Transverse colon (tissue), 4 donors: ENCODE measurements at regions not wholly inside any gene's neighbourhood (a gene's known extent, or its start where the extent isn't known, plus 50 kb on each side); places are given as distances from the start of the nearest gene placed in this dataset.
"Not testable (repeated sequence)": the region's sequence is repeated elsewhere in the genome, so short reads cannot be mapped to it uniquely, and the experiment has no call there.

ENCODE experiments used
- DNase-seq: peaks from one replicate; pipeline ENCODE4 v3.0.0-alpha.2; 2019
- H3K27ac ChIP-seq, 4 donors: fragments of 200-600 bp; sonication (generic); 2 replicates each; pipeline ENCODE4 v1.5.1; 2016 to 2018; ENCODE audit warnings: inconsistent platforms in 4 of 4
- H3K27me3 ChIP-seq: fragments of 200-600 bp; sonication (generic); 2 replicates; pipeline ENCODE4 v1.5.1; 2017; ENCODE audit warnings: inconsistent platforms
- H3K36me3 ChIP-seq, 4 donors: fragments of 200-600 bp; sonication (generic); 2 replicates each; pipeline ENCODE4 v1.5.1; 2017 to 2019; ENCODE audit warnings: inconsistent platforms in 4 of 4
- H3K4me1 ChIP-seq, 4 donors: fragments of 200-600 bp; sonication (generic); 2 replicates each; pipeline ENCODE4 v1.5.1; 2017 to 2020; ENCODE audit warnings: inconsistent platforms in 4 of 4
- H3K4me3 ChIP-seq, 4 donors: fragments of 200-600 bp; sonication (generic); 1 replicate in 1 of 4; 2 replicates in 3 of 4; pipeline versions ENCODE4 v1.5.1 to v1.6.1; 2017 to 2019; ENCODE audit warnings: inconsistent platforms in 4 of 4
- H3K9me3 ChIP-seq, 2 donors: fragments of 200-600 bp; sonication (generic); 2 replicates each; pipeline ENCODE4 v1.5.1; 2017 to 2019; ENCODE audit warnings: inconsistent platforms in 2 of 2
- EP300 ChIP-seq: sonication (generic); formaldehyde crosslinking; IDR thresholded peaks from one replicate; pipeline ENCODE4 v1.6.1; 2017; ENCODE audit warnings: antibody characterized with exemption, low read depth
- POLR2A ChIP-seq: fragments of 450-650 bp; IDR thresholded peaks from one replicate; pipeline ENCODE4 v1.6.1; 2016; ENCODE audit warnings: antibody characterized with exemption, mild to moderate bottlenecking, moderate library complexity
- POLR2AphosphoS5 ChIP-seq, 3 donors: sonication (generic); formaldehyde crosslinking; IDR thresholded peaks; one replicate each; pipeline ENCODE4 v1.6.1; 2016; ENCODE audit warnings: antibody characterized with exemption in 3 of 3
- WGBS, 2 donors: methylation state at CpG; one replicate each; pipeline ENCODE4 v1.1.5; 2018; ENCODE audit warnings: low coverage in 1 of 2; 5-methylcytosine and 5-hydroxymethylcytosine counted together
- in situ Hi-C, 4 donors: fragments of 200-750 bp; cut with MboI; loops; one replicate each; pipeline versions ENCODE4 v1.15.0 to v1.15.1; 2017; ENCODE audit warnings: low sequenced_read_pairs in 3 of 4, low pct_ligation_motif_present in 1 of 4, low pct_unique_long_range_greater_than_20kb in 1 of 4
- intact Hi-C: fragments of 100-400 bp; cut with DNase I; formaldehyde crosslinking; loops from one replicate; pipeline ENCODE4 v1.15.1; 2023; ENCODE audit warnings: low total_unique reads
- TF ChIP-seq, protein P1 (sequence below), 5 experiments: fragments of 200-600 bp in 3 of 5; fragments of 450-650 bp in 2 of 5; sonication (generic) in 3 of 5; IDR thresholded peaks; 1 replicate in 2 of 5; 2 replicates in 3 of 5; pipeline ENCODE4 v1.5.1; 2016 to 2017; ENCODE audit warnings: antibody characterized with exemption in 5 of 5, inconsistent platforms in 3 of 5, mild to moderate bottlenecking in 2 of 5, moderate library complexity in 1 of 5

- Histone ChIP-seq H3K27me3 (peaks cover 99% of the 10 kb centered on the region), H3K4me1 (peaks cover 13 to 47% (median 33%) of the 10 kb centered on the region in 4 donors), H3K27ac (no peak overlapping the region), H3K36me3 (no peaks in the 10 kb centered on the region), H3K4me3 (peak overlapping the region in 2 of 4 donors; percentile 14 to 28), H3K9me3 (no peaks in the 10 kb centered on the region)
- 19% methylated on average over 56 of the region's 75 CpGs; no CpG with 5 or more reads in 1 of the 2 donors for WGBS, 2 donors
- no peak for DNase-seq
- TF ChIP-seq POLR2AphosphoS5 (IDR thresholded peaks at IDR 0.05) (no peak), POLR2A (no peak)
- intact Hi-C loops (no loop called here), in situ Hi-C loops (loop anchor here in 3 of 4 donors (25.0 kb wide), 1 partner anchor 380 kb away; no protein-coding TSS in a partner anchor)
Observed at GRCh38 chr7:155381852-155382801, 75.8 kb upstream of the EN2 start.

DNA sequence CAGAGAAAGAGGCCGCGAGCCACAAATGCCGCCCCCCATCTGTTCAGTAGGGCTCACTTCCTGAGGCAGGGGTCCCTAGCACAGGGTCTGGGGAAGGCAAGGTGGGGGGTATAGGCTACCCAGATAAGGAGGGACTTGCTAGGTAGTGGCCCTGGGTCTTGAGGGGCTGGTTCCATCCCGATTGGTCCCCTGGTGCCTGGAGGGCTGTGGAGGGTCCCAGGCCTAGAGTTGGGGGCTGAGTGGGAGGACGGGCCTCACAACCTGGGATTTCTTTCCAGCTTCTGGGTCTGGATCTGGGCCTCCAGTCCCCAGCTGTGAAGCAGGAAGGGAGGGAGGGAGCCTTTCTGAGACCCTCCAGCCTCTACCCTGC, 75.1 kb upstream of the EN2 start:
- in situ Hi-C loops (loop anchor here in 3 of 4 donors (25.0 kb wide), 1 partner anchor 380 kb away; no protein-coding TSS in a partner anchor), intact Hi-C loops (no loop called here)
- TF ChIP-seq EP300 = no peak
- no peak for TF ChIP-seq POLR2A
- TF ChIP-seq, protein P1, sequence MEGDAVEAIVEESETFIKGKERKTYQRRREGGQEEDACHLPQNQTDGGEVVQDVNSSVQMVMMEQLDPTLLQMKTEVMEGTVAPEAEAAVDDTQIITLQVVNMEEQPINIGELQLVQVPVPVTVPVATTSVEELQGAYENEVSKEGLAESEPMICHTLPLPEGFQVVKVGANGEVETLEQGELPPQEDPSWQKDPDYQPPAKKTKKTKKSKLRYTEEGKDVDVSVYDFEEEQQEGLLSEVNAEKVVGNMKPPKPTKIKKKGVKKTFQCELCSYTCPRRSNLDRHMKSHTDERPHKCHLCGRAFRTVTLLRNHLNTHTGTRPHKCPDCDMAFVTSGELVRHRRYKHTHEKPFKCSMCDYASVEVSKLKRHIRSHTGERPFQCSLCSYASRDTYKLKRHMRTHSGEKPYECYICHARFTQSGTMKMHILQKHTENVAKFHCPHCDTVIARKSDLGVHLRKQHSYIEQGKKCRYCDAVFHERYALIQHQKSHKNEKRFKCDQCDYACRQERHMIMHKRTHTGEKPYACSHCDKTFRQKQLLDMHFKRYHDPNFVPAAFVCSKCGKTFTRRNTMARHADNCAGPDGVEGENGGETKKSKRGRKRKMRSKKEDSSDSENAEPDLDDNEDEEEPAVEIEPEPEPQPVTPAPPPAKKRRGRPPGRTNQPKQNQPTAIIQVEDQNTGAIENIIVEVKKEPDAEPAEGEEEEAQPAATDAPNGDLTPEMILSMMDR (IDR thresholded peaks at IDR 0.05) = no peak
- TF ChIP-seq POLR2AphosphoS5 (IDR thresholded peaks at IDR 0.05) = no peak
- no peak for DNase-seq
- H3K27ac ChIP-seq = no peak overlapping the region
- whole genome bisulfite sequencing, 2 donors = 46% methylated on average over 5 of the region's 5 CpGs; no CpG with 5 or more reads in 1 of the 2 donors
- no peaks in the 10 kb centered on the region for H3K9me3 ChIP-seq
- H3K4me3 ChIP-seq = no peak overlapping the region
- peaks cover 13 to 40% (median 27%) of the 10 kb centered on the region in 4 donors for H3K4me1 ChIP-seq
- H3K36me3 ChIP-seq = no peaks in the 10 kb centered on the region
- peaks cover 97% of the 10 kb centered on the region for H3K27me3 ChIP-seq

GRCh38 chr7:155383756-155384491, 74.0 kb upstream of the EN2 start:
- H3K4me3 ChIP-seq = no peak overlapping the region
- DNase-seq = no peak
- in situ Hi-C loops = loop anchor here in 3 of 4 donors (25.0 kb wide), 1 partner anchor 378 kb away; no protein-coding TSS in a partner anchor
- 78% methylated on average over 19 of the region's 19 CpGs; no CpG with 5 or more reads in 1 of the 2 donors for WGBS, 2 donors
- TF ChIP-seq, protein P1 (IDR thresholded peaks at IDR 0.05) = no peak
- no peak for TF ChIP-seq POLR2AphosphoS5 (IDR thresholded peaks at IDR 0.05)
- TF ChIP-seq EP300 = no peak
- no peak for TF ChIP-seq POLR2A
- peaks cover 13 to 29% (median 17%) of the 10 kb centered on the region in 4 donors for H3K4me1 ChIP-seq
- H3K27me3 ChIP-seq = peaks cover 91% of the 10 kb centered on the region
- intact Hi-C loops = no loop called here
- no peaks in the 10 kb centered on the region for H3K36me3 ChIP-seq
- H3K27ac ChIP-seq = no peak overlapping the region
- H3K9me3 ChIP-seq = no peaks in the 10 kb centered on the region

GRCh38 chr7:155384751-155385150, 73.2 kb upstream of the EN2 start:
- intact Hi-C loops (no loop called here), in situ Hi-C loops (loop anchor here in 3 of 4 donors (25.0 kb wide), 1 partner anchor 378 kb away; no protein-coding TSS in a partner anchor)
- Histone ChIP-seq H3K27ac (no peak overlapping the region), H3K4me3 (no peak overlapping the region), H3K9me3 (no peaks in the 10 kb centered on the region), H3K4me1 (peaks cover 13 to 24% (median 17%) of the 10 kb centered on the region in 4 donors), H3K27me3 (peaks cover 91% of the 10 kb centered on the region), H3K36me3 (no peaks in the 10 kb centered on the region)
- WGBS, 2 donors = 78% methylated on average over 5 of the region's 8 CpGs; no CpG with 5 or more reads in 1 of the 2 donors
- TF ChIP-seq POLR2A (no peak), POLR2AphosphoS5 (IDR thresholded peaks at IDR 0.05) (no peak), EP300 (no peak)
- TF ChIP-seq, protein P1 (IDR thresholded peaks at IDR 0.05) = no peak
- DNase-seq = no peak

DNA sequence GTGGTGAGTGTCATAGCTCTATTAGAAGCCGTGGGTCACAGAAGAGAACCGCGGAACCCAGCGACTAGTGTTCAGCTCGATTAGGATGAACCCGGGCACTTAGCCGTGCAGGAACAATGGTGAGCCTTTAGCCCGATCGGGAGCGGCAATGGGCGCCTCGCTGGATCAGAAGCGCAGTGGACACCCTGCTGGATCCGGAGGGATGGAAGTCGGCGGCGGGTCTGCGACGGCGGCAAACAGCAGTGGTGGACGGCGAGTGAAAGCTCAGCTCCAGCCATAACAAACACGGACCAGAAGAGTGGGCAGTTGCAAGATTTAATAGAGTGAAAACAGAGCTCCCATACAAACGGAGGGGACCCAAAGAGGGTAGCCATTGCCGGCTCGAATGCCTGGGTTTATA, 72.7 kb upstream of the EN2 start:
- DNase-seq, intact Hi-C loops: not testable (repeated sequence)

More for the DNA sequence above, 72.7 kb upstream of the EN2 start:
- H3K4me3 ChIP-seq, H3K36me3 ChIP-seq, H3K27ac ChIP-seq, H3K9me3 ChIP-seq: not testable (repeated sequence)
- Histone ChIP-seq H3K4me1 (peaks cover 13 to 23% (median 17%) of the 10 kb centered on the region in 4 donors), H3K27me3 (peaks cover 90% of the 10 kb centered on the region)
- 89% methylated on average over 26 of the region's 26 CpGs; no CpG with 5 or more reads in 1 of the 2 donors for WGBS, 2 donors
- in situ Hi-C loops = loop anchor here in 3 of 4 donors (25.0 kb wide), 1 partner anchor 377 kb away; no protein-coding TSS in a partner anchor
